HepG2 (cell line): ENCODE measurements at regions not wholly inside any gene's neighbourhood (a gene's known extent, or its start where the extent isn't known, plus 50 kb on each side); places are given as distances from the start of the nearest gene placed in this dataset.

Experiments
- ATAC-seq: fragments of 200-7000 bp; cut with Tn5 transposase; 3 replicates; pipeline ENCODE4 v1.9.1; 2020; ENCODE audit warnings: mild to moderate bottlenecking, moderate library complexity
- BruUV-seq: library from RNA; stranded (reverse); fragments of 400-500 nt; replicated peaks from 2 replicates; lab custom pipeline; 2021; lab: Mats Ljungman, UMichigan
- CTCF ChIA-PET: fragments of 300-600 bp; formaldehyde crosslinking; extraction: SDS; loops from one replicate; lab custom pipeline; 2021; ENCODE audit warnings: low total read pairs, inconsistent platforms, low intra/inter-chr PET ratio; lab: Yijun Ruan, JAX
- POLR2A ChIA-PET: fragments of 350-600 bp; sonication (Branson Sonifier 250); formaldehyde crosslinking; loops from one replicate; lab custom pipeline; 2020; ENCODE audit warnings: antibody characterized with exemption, inconsistent platforms; lab: Yijun Ruan, JAX
- DNase-seq: peaks from one replicate; pipeline ENCODE4 v3.0.0-alpha.2; 2015; ENCODE audit warnings: low spot score
- FAIRE-seq: peaks from 3 replicates; lab custom pipeline; 2011; peaks lifted over from hg19 to GRCh38; lab: Jason Lieb, UNC
- H2AFZ ChIP-seq: one replicate; pipeline ENCODE4 v1.6.1; 2011; ENCODE audit warnings: low read length, inconsistent platforms
- H3K27ac ChIP-seq: fragments of 300-600 bp; 3 replicates; pipeline ENCODE4 v1.8.0; 2011; ENCODE audit warnings: mixed run types, mild to moderate bottlenecking, mixed read lengths, low read length, inconsistent platforms; ENCODE audit not compliant: insufficient read depth; ENCODE audit errors: extremely low read length
- H3K27me3 ChIP-seq, 2 experiments: fragments of 200-600 bp in 1 of 2; 2 replicates in 1 of 2; 3 replicates in 1 of 2; pipeline versions ENCODE4 v1.6.0 to v1.8.0; 2011; ENCODE audit warnings: low read length in 2 of 2, mild to moderate bottlenecking in 2 of 2, moderate library complexity in 2 of 2, inconsistent platforms in 1 of 2; ENCODE audit not compliant: insufficient read depth in 2 of 2, control insufficient read depth in 1 of 2
- H3K36me3 ChIP-seq, 2 experiments: fragments of 200-600 bp in 1 of 2; replicated peaks in 1 of 2; 2 replicates in 1 of 2; 3 replicates in 1 of 2; pipeline versions ENCODE4 v1.5.1 to v1.8.0; 2011; ENCODE audit warnings: low read length in 2 of 2, inconsistent platforms in 1 of 2; ENCODE audit not compliant: insufficient read depth in 2 of 2, control insufficient read depth in 1 of 2
- H3K4me1 ChIP-seq: 2 replicates; pipeline ENCODE4 v1.5.1; 2012; ENCODE audit warnings: low read length, inconsistent platforms; ENCODE audit not compliant: insufficient read depth
- H3K4me2 ChIP-seq: 2 replicates; pipeline ENCODE4 v1.6.0; 2011; ENCODE audit warnings: low read depth, low read length, inconsistent platforms
- H3K4me3 ChIP-seq, 3 experiments: fragments of 200-600 bp in 1 of 3; sonication (generic), shearing (Covaris generic) in 1 of 3; replicated peaks in 1 of 3; 2 replicates each; pipeline ENCODE4 v1.5.1; 2011 to 2016; ENCODE audit warnings: low read length in 3 of 3, inconsistent platforms in 2 of 3, low read depth in 2 of 3, mild to moderate bottlenecking in 2 of 3, control low read depth in 1 of 3, mixed read lengths in 1 of 3; ENCODE audit not compliant: insufficient read depth in 1 of 3
- H3K79me2 ChIP-seq: one replicate; pipeline ENCODE4 v1.6.1; 2011; ENCODE audit warnings: low read length, inconsistent platforms; ENCODE audit not compliant: insufficient read depth
- H3K9ac ChIP-seq: 2 replicates; pipeline ENCODE4 v1.6.0; 2011; ENCODE audit warnings: mild to moderate bottlenecking, low read depth, low read length, inconsistent platforms; ENCODE audit not compliant: insufficient read depth
- H3K9me3 ChIP-seq: 2 replicates; pipeline ENCODE4 v1.5.1; 2012; ENCODE audit warnings: mild to moderate bottlenecking, low read length
- H4K20me1 ChIP-seq: 2 replicates; pipeline ENCODE4 v1.6.0; 2011; ENCODE audit warnings: inconsistent platforms, mild to moderate bottlenecking, low read length, moderate library complexity; ENCODE audit not compliant: insufficient read depth
- DMAP1 ChIP-seq: IDR thresholded peaks from 2 replicates; pipeline ENCODE4 v1.6.1; 2016
- KLF9 ChIP-seq: IDR thresholded peaks from 2 replicates; pipeline ENCODE4 v1.6.1; 2016; ENCODE audit warnings: low read depth
- in situ Hi-C: cut with HindIII; loops from 2 replicates; pipeline ENCODE4 v1.10.0; 2017; ENCODE audit warnings: low pct_unique_long_range_greater_than_20kb; ENCODE audit not compliant: extremely low pct_ligation_motif_present
- intact Hi-C: fragments of 100-400 bp; cut with micrococcal nuclease; formaldehyde crosslinking; loops from one replicate; pipeline ENCODE4 v1.10.0; 2022; ENCODE audit not compliant: unreplicated experiment
- TF ChIP-seq, protein P1 (sequence below): sonication (generic); formaldehyde crosslinking; IDR thresholded peaks from 2 replicates; pipeline ENCODE4 v1.5.1; 2020; ENCODE audit warnings: mild to moderate bottlenecking, missing genetic modification reagents
- TF ChIP-seq, protein P2 (sequence below): sonication (generic); formaldehyde crosslinking; IDR thresholded peaks from 2 replicates; pipeline ENCODE4 v1.8.1; 2023; ENCODE audit warnings: missing genetic modification reagents, inconsistent platforms, borderline replicate concordance
- TF ChIP-seq, protein P3 (sequence below), 2 experiments: fragments of 450-650 bp in 1 of 2; sonication (generic) in 1 of 2; formaldehyde crosslinking in 1 of 2; IDR thresholded peaks; 2 replicates each; pipeline versions ENCODE4 v1.6.1 to v1.8.0; 2016 to 2022; ENCODE audit warnings: antibody characterized with exemption in 1 of 2, mild to moderate bottlenecking in 1 of 2, missing genetic modification reagents in 1 of 2

GRCh38 chr6:80445751-80446150, 339.3 kb downstream of the BCKDHB start:
- Histone ChIP-seq H3K9ac (no peak overlapping the region), H3K4me2 (no peak overlapping the region)
- intact Hi-C loops: no loop called here
- TF ChIP-seq, protein P1, sequence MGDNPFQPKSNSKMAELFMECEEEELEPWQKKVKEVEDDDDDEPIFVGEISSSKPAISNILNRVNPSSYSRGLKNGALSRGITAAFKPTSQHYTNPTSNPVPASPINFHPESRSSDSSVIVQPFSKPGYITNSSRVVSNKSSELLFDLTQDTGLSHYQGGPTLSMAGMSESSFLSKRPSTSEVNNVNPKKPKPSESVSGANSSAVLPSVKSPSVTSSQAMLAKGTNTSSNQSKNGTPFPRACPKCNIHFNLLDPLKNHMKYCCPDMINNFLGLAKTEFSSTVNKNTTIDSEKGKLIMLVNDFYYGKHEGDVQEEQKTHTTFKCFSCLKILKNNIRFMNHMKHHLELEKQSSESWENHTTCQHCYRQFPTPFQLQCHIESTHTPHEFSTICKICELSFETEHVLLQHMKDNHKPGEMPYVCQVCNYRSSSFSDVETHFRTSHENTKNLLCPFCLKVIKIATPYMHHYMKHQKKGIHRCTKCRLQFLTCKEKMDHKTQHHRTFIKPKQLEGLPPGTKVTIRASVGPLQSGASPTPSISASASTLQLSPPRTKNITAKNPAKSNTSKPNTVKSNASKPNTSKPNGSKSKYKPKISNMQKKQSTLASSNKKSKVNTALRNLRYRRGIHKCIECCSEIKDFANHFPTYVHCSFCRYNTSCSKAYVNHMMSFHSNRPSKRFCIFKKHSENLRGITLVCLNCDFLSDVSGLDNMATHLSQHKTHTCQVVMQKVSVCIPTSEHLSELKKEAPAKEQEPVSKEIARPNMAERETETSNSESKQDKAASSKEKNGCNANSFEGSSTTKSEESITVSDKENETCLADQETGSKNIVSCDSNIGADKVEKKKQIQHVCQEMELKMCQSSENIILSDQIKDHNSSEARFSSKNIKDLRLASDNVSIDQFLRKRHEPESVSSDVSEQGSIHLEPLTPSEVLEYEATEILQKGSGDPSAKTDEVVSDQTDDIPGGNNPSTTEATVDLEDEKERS (CRISPR knock-in tag): no peak
- TF ChIP-seq, all 625 proteins: peak for 0
- Histone ChIP-seq H4K20me1 (no peaks in the 10 kb centered on the region), H3K27ac (no peak overlapping the region), H3K4me3 (no peak overlapping the region), H3K4me1 (no peaks in the 10 kb centered on the region), H3K27me3 (no peaks in the 10 kb centered on the region), H2AFZ (no peak overlapping the region), H3K9me3 (0 out of 2 replicates have a peak, but pooled peaks cover 7% of the 10 kb centered on the region), H3K36me3 (no peaks in the 10 kb centered on the region), H3K79me2 (no peaks in the 10 kb centered on the region)
- POLR2A ChIA-PET: no interaction called here
- no peak for ATAC-seq
- no TSS peak for BruUV-seq
- no peak for DNase-seq
- CTCF ChIA-PET: no interaction called here
- no peak for FAIRE-seq
- in situ Hi-C loops: no loop called here

DNA sequence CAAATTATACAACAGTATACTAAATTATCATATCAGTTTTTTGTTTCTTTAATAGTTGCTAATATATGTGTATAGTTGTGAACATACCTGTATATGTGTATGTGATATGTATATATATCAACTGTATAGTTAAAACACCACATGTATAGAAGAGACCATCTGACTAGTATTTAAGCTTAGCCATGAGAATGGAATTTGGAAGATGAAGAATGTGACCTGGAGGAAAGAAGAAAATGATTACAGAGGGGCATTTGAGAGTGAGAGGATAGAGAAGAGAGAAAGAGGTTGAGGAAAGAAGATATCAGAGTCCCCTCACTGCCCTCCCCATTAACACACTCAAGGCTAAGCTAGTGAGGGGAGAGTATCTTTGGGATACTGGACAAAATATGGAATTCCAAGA, 335.9 kb downstream of the BCKDHB start:
- FAIRE-seq (no peak), ATAC-seq (no peak), DNase-seq (no peak)
- Histone ChIP-seq H3K4me3 (no peak overlapping the region), H3K36me3 (no peaks in the 10 kb centered on the region), H4K20me1 (no peaks in the 10 kb centered on the region), H3K4me1 (peaks cover 9% of the 10 kb centered on the region; the same call in 1 of the 2 replicates), H3K9ac (no peak overlapping the region), H3K4me2 (no peak overlapping the region), H3K27ac (no peak overlapping the region), H3K9me3 (0 out of 2 replicates have a peak, but pooled peaks cover 7% of the 10 kb centered on the region), H2AFZ (no peak overlapping the region), H3K79me2 (no peaks in the 10 kb centered on the region), H3K27me3 (no peaks in the 10 kb centered on the region)
- ChIA-PET CTCF (no interaction called here), POLR2A (no interaction called here)
- in situ Hi-C loops: no loop called here
- no TSS peak for BruUV-seq
- intact Hi-C loops: no loop called here
- TF ChIP-seq DMAP1 (CRISPR knock-in tag) (no peak), KLF9 (CRISPR knock-in tag) (no peak)
- TF ChIP-seq, protein P2, sequence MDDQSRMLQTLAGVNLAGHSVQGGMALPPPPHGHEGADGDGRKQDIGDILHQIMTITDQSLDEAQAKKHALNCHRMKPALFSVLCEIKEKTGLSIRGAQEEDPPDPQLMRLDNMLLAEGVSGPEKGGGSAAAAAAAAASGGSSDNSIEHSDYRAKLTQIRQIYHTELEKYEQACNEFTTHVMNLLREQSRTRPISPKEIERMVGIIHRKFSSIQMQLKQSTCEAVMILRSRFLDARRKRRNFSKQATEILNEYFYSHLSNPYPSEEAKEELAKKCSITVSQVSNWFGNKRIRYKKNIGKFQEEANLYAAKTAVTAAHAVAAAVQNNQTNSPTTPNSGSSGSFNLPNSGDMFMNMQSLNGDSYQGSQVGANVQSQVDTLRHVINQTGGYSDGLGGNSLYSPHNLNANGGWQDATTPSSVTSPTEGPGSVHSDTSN: no peak
- TF ChIP-seq, protein P3, sequence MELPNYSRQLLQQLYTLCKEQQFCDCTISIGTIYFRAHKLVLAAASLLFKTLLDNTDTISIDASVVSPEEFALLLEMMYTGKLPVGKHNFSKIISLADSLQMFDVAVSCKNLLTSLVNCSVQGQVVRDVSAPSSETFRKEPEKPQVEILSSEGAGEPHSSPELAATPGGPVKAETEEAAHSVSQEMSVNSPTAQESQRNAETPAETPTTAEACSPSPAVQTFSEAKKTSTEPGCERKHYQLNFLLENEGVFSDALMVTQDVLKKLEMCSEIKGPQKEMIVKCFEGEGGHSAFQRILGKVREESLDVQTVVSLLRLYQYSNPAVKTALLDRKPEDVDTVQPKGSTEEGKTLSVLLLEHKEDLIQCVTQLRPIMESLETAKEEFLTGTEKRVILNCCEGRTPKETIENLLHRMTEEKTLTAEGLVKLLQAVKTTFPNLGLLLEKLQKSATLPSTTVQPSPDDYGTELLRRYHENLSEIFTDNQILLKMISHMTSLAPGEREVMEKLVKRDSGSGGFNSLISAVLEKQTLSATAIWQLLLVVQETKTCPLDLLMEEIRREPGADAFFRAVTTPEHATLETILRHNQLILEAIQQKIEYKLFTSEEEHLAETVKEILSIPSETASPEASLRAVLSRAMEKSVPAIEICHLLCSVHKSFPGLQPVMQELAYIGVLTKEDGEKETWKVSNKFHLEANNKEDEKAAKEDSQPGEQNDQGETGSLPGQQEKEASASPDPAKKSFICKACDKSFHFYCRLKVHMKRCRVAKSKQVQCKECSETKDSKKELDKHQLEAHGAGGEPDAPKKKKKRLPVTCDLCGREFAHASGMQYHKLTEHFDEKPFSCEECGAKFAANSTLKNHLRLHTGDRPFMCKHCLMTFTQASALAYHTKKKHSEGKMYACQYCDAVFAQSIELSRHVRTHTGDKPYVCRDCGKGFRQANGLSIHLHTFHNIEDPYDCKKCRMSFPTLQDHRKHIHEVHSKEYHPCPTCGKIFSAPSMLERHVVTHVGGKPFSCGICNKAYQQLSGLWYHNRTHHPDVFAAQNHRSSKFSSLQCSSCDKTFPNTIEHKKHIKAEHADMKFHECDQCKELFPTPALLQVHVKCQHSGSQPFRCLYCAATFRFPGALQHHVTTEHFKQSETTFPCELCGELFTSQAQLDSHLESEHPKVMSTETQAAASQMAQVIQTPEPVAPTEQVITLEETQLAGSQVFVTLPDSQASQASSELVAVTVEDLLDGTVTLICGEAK (IDR thresholded peaks at IDR 0.05): no peak
- TF ChIP-seq, protein P3 (CRISPR knock-in tag; IDR thresholded peaks at IDR 0.05): no peak
